ENCODE measurements at regions not wholly inside any gene's neighbourhood (a gene's known extent, or its start where the extent isn't known, plus 50 kb on each side); places are given as distances from the start of the nearest gene placed in this dataset.
A peak's percentile ranks its signal among the peaks of the same experiment; 100 is the strongest.

- DNase-seq: no peak
- ATAC-seq: no peak
Measured at GRCh38 chr10:130871406-130871805, 440.1 kb downstream of the TCERG1L start.

- DNase-seq (no peak), ATAC-seq (no peak)
Measured at GRCh38 chr10:130873636-130874035, 437.9 kb downstream of the TCERG1L start.

GRCh38 chr10:130875116-130875515 lies 436.4 kb downstream of the TCERG1L start:
- ATAC-seq: no peak
- no peak for DNase-seq

- no peak for ATAC-seq
- no peak for DNase-seq
Measured at GRCh38 chr10:130875897-130876472, 435.5 kb downstream of the TCERG1L start.

GRCh38 chr10:130877126-130877525 lies 434.4 kb downstream of the TCERG1L start:
- DNase-seq: no peak

GRCh38 chr10:130878131-130878530 lies 433.4 kb downstream of the TCERG1L start:
- DNase-seq (no peak), ATAC-seq (no peak)

More at GRCh38 chr10:130877126-130877525, 434.4 kb downstream of the TCERG1L start:
- no peak for ATAC-seq

- DNase-seq: no peak
- ATAC-seq: no peak
Measured at GRCh38 chr10:130882906-130883305, 428.6 kb downstream of the TCERG1L start.

GRCh38 chr10:130884456-130884855 lies 427.1 kb downstream of the TCERG1L start:
- no peak for ATAC-seq
- DNase-seq: no peak

- DNase-seq (no peak), ATAC-seq (no peak)
Measured at GRCh38 chr10:130885021-130885655, 426.4 kb downstream of the TCERG1L start.

- ATAC-seq (no peak), DNase-seq (no peak)
Measured at GRCh38 chr10:130887170-130887569, 424.4 kb downstream of the TCERG1L start.

- ATAC-seq: no peak
- no peak for DNase-seq
Measured at GRCh38 chr10:130888493-130888892, 423.0 kb downstream of the TCERG1L start.

GRCh38 chr10:130889240-130889639 lies 422.3 kb downstream of the TCERG1L start:
- ATAC-seq: peak; percentile 20
- DNase-seq: no peak

- ATAC-seq: no peak
- DNase-seq: no peak
Measured at GRCh38 chr10:130889780-130890179, 421.7 kb downstream of the TCERG1L start.

GRCh38 chr10:130891066-130891465 lies 420.5 kb downstream of the TCERG1L start:
- ATAC-seq: no peak
- no peak for DNase-seq

GRCh38 chr10:130894471-130894870 lies 417.1 kb downstream of the TCERG1L start:
- ATAC-seq: no peak
- no peak for DNase-seq

- DNase-seq (no peak), ATAC-seq (no peak)
Measured at GRCh38 chr10:130895161-130895560, 416.4 kb downstream of the TCERG1L start.

GRCh38 chr10:130897815-130898214 lies 413.7 kb downstream of the TCERG1L start:
- no peak for DNase-seq
- ATAC-seq: no peak

GRCh38 chr10:130898381-130898780 lies 413.1 kb downstream of the TCERG1L start:
- DNase-seq (no peak), ATAC-seq (no peak)

GRCh38 chr10:130899856-130900255 lies 411.7 kb downstream of the TCERG1L start:
- no peak for DNase-seq

GRCh38 chr10:130900441-130901160 lies 410.9 kb downstream of the TCERG1L start:
- no peak for DNase-seq

More at GRCh38 chr10:130899856-130900255, 411.7 kb downstream of the TCERG1L start:
- ATAC-seq: no peak

GRCh38 chr10:130901311-130902165 lies 410.0 kb downstream of the TCERG1L start:
- no peak for DNase-seq

More at GRCh38 chr10:130900441-130901160, 410.9 kb downstream of the TCERG1L start:
- no peak for ATAC-seq

GRCh38 chr10:130902471-130902870 lies 409.1 kb downstream of the TCERG1L start:
- ATAC-seq: no peak
- no peak for DNase-seq

More at GRCh38 chr10:130901311-130902165, 410.0 kb downstream of the TCERG1L start:
- ATAC-seq: no peak

Measured in stimulated activated naive CD8-positive, alpha-beta T cell treated with anti-CD3 and anti-CD28 coated beads, Interleukin-15, Interleukin-2, amounts not matched to agents 100 U/mL and 50 U/mL, for 24 hours (primary cell).